ENCODE measurements at regions not wholly inside any gene's neighbourhood (a gene's known extent, or its start where the extent isn't known, plus 50 kb on each side); places are given as distances from the start of the nearest gene placed in this dataset.

DNA sequence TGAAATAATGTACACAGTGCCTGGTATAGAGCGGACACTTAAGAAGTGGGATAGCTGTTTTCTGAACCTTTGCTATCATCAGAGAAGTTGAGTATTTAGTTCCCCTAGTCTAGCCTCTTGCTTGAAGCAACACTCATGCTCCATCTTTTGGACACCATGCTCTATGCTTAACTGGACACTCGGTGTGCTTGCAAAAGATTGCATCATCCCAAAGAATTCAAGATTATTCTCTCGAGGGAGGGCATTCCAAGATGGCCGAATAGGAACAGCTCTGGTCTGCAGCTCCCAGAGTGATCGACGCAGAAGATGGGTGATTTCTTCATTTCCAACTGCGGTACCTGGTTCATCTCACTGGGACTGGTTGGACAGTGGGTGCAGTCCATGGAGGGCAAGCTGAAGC, 143.9 kb upstream of the FSHR start:
- DNase-seq: no peak

DNA sequence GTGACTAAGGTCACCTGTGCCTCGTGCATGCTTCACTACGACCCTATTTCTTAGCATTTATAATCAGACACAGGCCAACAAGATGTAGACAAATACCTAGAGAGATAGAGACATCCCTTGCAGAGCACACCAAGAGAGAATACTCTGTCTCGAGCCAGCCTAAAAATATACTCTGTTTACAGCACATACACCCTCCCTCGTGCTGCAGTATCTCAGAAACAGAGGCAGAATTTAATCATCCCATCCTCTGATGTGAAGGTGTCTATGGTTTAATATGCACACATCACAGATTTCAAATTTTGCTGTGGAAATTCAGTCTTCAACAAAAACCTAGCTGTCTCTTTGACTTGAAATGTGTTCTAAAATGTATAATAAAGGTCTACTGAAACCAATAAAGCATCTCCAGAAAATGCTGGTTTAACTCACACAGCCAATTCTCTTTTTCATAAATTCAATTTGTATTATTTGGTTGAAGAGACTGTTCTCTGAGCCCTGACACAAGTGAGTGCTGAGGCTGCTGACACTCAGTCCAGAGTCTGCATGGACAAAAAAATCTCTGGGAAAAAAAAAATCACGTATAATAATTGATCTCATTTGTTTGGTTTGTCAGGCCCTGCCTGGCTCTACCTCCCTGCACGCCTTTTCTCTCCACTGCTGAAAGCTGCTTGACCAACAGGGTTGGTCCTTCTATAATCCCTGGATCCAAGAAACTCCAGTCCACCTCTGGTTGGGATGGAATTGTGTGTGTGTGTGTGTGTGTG, 142.0 kb upstream of the FSHR start:
- DNase-seq: no peak

DNA sequence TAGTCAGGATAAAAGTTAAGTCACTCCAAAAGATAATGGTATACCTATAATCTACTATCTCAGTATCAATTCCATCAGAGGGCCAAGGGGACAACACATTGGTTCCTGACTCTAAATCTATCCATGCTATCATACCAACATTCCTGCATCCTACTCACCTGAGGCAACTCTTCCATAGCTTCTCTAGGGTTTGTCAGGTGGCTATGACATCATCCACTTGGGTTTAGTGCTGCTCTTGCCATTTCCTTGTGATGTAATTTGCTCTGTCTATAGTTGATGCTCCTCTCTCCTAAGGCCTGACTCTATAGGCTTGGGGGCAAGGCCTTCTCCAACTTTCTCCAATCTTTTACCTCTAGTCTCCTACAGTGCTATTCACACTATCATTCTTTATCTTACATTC, 139.9 kb upstream of the FSHR start:
- no peak for DNase-seq

DNA sequence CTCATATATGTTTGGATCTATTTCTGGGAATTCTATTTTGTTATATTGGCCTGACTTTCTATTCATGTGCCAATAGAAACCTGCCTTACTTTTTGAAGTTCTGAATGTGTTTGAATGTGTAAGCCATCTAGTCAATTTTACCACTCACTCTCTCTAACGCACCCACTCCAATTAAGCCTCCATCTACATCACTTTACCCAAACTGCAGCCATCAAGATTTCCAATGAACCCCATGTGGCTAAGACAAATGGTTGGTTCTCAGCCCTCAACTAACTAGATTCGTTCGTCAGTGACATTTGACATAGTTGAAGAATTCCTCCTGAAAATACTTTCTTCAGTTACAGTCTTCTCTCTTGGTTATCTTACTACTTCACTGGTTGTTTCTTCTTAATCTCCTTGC, 137.3 kb upstream of the FSHR start:
- DNase-seq: no peak

DNA sequence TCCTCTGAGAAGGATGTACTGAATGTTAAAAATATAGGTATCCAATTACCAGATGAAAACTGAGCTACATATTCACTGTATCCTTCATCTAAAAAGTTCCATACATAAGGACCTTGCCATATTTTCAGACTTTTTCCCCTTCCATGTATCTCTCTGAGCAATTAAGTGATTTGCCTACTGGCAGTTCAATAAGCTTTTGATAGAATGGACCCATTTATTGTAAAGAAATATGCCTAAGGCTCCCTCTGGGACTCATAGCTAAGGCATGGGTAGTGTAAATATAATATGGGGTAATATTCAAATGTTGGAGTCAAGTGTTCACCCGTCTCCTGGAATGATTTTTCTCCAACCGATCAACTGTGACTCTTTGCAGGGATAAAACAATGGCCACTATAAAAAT, 135.4 kb upstream of the FSHR start:
- no peak for DNase-seq

DNA sequence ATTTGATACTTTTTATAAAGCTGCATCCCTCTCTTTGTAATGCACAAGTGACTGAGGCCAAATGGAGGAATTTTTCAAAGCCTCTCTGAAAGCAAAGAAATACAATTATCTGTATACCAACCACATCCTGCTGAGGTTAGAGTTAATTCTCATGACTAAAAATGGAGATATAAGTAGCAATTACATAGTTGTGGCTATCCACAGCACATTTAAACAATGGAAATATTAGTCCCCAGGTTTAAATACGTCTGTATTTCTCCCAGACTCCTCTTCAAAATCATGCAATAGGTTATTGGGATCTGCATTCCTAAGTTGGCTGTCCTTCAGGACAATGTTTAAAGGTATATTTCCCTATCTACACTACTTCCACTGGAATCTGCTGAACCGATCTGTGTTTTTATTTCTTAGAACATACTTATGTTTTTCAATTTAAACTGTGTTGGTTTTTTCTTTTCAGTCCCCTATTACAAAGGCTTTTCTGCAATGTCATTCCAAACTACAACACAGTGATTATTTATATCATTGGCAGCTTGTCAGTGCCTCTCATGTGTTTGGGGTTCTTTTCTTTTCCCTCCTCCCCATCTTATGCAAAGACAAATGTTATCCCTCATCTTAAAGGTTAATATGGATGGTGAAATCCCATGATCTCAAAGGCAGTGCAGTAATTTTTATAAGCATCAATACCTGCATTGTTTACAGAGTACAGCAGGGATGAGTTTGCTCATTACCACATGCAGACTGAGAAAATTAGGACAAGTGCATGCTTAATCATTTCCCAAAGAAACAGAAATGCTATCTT, 134.8 kb upstream of the FSHR start:
- DNase-seq: no peak

DNA sequence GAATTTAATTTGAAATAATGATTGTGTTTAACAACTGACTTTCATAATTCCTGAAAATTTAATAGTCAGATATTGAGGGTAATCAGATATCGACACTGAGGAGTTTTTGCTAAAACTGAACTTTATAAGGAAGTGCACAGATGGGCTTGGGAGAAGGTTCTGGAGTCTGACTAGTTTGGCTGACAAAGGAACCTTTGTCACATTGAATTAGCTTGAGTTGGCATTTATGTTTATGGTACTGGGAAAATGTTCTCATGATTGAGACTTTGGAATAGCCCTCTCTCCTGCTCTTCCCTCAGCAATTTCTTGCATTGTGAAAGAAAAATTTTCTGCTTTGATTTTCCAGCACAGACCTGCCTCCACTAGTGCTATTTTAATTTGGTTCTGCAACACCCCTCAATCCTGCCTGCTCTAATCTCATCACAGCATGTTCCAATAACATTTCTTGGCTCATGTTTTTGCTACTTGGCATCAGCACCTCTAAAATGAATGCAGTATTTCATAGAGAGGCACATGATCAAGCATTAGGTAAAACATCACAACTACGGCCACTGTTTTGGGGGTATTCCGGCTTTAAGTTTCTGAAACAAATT, 133.9 kb upstream of the FSHR start:
- no peak for DNase-seq

DNA sequence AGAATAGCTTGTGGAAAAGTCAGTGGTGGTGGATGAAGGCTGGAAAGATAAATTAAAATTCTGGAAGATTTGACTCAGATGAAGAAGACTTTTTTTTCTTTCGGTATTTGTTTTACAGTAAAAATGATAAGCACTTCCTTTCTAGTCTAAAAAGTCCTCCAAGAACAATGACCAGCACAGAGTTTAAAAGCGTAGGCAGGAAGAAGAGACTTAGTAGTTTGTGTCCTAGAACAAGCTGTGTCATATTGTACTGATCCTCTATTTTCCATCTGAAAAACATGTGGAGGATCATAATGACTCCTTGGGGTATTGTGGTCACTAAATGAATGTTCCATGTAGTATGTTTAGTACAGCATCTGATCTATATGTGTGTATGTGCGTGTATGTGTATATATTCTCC, 132.4 kb upstream of the FSHR start:
- DNase-seq: no peak

DNA sequence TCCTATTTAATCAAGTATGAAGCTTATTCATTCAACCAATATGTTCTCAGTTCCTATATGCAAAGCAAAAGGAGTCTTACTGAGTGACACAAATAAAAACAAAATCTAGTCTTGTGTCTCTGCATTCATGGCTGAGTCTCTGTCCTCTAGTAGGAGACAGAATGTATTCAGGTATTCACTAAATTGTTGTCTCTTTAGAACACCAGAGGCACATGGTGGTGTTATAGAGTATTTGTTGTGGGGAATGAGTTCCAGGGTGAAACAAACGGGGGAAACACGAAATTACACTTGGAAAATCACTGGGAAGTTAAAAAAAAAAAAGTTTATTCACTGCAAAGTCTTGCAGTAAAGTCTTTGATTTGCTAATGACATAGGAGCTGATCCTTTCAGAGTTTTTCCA, 131.7 kb upstream of the FSHR start:
- DNase-seq: no peak

DNA sequence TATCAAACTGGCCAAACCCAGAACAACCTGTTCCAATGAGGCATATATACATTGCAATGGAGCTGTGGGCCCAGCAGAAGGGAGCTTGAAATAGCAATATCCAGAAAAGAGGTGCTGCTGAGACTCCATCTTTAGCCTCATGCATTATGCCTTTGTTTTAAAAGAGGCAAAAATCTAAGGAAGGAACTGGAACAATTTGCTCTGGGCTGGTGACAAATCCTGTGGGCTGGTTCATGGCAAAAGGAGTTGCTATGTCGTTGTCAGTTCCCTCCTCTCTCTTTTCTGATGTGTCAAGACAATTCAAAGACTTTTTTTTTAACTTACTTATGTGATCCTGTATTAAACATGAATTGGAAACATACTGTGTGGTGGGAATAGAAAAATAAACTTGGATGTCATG, 124.2 kb upstream of the FSHR start:
- DNase-seq: no peak

DNA sequence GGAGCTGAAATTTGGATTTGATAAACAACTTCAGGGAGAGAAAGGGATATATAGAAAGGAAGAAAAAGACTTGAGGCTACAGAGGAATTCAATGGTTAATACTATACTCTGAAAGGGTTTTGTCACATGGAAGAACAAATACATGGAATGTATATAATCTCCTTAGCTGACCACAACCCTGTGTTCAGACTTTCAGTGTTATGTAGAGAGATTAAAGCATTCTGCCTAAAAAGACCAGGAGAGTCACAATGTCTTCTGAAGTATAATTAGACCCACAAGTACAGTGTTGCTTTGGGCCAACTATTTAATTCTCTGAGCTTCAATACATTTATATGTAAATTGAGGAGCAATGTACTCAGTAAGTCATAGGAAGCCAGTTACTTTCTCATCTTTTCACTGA, 123.8 kb upstream of the FSHR start:
- no peak for DNase-seq

DNA sequence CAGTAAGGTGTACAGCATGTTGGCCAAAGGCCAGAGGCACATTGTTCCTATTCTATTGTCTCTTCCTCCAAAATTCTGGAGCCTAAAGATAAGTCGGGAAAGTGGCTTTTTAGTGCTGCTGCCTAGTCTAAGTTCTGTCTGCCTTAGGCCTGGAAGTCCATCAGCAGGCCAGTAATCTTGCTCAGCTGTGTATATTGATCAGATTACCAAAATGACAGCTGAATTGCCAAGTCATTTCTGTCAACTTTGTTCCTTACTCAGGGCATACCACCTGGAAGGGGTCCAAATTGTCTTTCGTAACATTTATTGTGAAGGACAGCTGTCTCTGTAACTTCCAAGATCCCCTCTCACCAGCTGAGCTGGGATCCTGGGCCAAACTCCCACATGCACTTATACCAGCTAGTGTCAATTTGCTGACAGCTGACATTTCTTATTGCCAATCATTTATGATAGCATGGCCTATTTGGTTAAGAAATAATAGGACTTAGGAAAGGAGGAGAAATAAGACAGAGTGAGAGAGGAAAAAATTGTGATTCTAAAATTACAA, 116.8 kb upstream of the FSHR start:
- no peak for DNase-seq

DNA sequence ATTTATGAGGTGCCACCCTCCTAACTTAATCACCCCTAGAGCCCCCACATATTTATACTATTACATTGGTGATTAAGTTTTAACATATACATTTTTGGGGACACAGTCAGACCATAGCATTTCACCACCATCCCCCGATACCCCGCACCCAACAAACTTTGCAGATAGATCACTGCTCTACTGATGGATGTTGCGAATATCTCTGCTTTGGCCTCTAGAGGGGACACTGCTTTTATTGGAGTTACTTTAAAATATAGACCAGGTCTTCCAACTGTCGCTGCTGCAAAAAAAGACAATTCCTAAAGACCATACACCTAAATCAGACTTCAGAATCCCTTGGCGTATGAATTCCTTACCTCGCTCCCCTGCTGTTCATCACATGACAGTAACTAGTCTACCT, 115.8 kb upstream of the FSHR start:
- DNase-seq: no peak

DNA sequence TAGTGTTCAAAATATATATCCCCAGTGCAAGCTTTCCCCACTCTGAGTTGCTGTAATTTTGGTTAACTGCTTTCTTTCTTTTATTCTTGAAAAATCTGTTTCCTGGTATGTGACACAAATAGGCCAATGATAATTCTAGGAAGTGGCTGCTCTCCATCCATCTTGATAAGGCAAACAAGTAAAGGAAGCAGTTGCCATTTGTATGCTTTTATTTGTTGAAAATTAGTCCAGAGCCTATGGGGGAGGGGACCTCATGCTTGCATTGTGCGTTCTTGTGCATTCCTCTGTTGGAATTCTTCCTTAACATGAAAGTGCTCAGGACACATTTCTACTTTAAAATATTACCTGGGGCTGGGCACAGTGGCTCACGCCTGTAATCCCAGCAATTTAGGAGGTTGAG, 111.2 kb upstream of the FSHR start:
- DNase-seq: no peak

DNA sequence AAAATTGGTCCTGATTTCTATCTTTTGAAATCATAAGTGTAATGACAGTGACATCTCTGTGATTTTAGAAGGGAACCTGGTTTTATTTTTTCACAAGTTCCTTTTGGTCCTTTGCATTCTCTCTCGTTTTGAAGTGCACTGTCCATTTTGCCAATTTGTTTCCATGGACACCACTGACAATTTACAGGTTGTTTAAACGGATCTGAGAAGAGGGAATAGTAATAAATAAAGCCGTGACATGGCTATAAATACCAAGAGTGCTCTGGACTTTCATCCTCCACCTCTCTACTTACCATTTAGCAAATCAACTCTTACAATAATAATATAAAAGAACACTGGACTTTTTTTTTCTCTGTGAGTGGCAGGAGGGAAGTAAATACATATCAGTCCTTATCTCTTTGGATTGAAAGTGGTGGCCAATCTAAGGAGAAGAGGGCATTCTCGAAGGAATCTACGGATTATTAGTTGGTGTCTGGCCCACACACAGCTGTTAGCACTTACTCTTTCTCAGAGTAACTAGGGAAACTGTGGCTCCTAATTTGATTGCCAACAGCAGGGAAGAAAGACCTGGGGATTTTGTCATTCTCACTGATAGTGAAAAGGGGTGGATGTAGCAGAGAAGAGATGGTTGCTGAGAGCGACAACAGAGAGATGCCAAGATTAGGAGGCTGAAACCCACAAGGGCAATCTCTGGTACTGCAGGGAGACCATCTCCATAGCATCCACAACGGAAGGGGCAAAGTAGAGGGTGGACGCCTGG, 108.7 kb upstream of the FSHR start:
- peak; percentile 34 for DNase-seq

DNA sequence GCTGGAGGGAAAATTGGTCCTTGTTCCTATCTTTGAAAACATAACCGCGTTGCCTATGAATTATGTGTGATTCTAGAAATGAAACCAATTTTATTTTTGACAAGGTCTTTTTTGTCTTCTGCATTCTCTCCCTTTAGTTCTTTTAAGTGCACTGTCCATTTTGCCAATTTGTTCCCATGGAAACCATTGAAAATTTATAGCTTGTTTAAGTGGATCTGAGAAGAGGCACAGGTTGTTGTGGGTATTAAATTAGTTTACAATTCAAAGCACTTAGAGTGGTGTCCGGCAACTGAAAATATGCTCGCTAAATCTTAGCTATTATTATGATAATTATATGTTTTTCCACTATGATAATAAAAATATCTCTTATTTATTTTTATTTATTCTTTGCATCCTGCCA, 107.5 kb upstream of the FSHR start:
- peak; percentile 77 for DNase-seq

DNA sequence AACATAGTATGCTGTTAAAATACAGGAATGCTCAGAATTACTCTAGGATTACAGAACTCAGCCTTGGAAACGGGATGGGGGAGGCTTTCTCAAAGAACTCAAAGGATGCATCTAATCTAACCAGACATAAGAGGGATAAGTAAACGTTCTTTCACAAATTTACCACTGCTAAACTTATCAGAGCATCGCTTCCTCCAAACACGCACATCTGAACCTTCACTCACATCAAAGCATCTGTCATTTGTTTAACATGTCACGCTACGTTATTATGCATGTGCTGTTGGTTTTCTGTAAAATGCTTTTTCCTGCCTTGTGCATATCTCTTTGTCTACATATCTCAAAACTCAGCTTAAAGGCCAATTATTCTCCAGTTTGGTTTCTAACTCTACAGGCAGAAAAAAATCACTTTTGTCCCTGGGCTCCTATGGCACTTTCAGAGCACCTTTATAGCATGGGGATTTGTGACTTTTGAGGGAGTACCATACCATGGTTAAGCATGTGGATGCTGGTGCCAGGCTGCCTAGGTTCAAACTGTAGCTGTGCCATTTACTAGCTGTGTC, 106.7 kb upstream of the FSHR start:
- peak; percentile 45 for DNase-seq

DNA sequence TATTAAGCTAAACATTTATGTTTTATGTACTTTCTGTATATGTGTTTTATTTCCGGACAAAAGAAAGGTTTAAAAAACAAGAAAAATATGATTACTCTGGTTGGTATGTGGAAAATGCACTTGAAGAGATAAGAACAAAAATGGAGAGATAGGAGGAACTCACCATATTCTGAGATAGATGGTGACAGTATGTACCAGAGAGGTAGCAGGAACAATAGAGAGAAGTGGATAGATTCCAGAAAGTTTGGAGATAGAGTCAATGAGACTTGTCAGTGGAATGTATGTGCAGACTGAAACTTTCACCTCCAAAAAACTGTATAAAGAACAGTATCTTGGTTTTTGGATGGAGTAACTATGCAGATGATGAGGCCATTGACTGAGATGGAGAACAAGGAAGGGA, 105.6 kb upstream of the FSHR start:
- DNase-seq: no peak

DNA sequence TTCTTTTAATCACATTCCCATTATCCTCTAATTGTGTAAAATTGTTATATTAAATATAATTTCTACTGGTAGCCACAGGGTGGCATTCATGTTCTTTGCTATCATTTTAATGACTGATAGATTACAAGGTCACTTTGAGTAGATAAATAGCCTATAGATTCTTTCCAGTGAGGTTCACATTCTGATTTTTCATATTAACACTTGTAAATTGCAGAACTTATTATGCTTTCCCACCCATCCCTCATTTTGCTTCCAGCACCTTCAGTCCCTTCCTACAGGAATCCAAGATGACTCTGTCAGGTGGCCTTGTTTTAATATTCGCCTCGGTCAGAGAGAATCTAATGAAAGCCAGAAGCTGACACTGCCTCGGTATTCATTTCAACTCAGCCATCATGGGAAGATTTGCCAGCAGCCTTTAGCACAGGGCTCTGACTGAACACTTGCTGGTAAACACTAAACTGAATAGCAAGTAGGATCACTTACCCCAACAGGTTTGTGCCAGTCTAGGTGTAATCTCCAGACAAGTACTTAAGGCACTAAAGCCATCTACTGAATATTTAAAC, 101.2 kb upstream of the FSHR start:
- peak; percentile 62 for DNase-seq

DNA sequence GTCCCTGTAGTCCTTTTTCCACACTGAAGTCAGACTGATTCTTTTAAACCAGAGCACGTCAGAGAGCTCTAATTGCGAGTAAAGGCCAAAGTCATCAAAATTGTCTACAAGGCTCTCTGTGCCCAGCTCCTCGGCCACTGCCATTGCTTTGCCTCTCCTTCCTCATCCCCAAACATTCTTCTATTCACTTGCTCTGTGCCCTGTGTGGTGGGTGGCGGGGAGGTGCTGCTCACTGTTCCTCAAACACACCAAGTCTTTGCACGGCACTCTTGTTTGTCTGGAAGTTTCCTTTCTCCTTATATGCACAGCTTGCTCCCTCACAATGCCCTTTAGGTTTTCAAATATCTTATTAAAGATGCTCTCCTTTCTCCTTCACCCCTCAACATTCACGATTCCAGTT, 100.1 kb upstream of the FSHR start:
- no peak for DNase-seq

DNA sequence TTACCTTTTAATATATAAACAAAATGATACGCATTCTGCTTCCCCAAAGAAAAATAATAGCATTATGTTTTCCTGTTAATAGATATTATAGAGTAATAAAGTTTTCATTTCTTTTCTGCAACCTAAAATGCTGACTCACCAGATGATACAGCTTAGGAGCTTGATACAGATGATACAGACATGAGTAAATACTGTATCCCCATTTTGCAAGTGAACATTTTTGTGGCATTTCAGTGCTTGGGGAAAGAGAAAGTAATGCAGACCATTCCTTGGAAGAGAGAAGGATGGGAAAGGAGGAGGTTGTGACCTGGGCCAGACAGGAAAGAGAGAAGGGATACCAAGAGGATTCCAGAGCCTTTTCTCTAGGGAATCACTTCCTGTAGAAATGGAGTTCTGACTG, 97.5 kb upstream of the FSHR start:
- no peak for DNase-seq

DNA sequence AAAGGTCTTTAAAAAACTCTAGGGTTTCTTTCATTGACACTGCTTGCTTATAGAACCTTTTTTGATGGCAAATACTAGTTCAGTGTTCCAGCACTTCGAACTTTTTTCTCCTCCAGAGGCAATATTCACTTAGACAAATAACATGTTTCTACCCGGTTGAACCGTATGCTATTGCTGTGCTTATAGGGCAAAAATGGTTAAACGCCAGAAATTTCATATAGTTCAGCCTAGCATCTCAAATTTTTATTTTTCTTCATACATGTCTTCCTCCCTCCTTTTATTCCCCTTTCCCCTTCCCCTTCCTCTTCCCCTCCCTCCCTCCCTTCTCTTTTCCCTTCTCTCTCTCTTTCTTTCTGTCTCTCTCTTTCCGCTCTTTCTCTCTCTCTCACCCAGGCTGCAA, 96.9 kb upstream of the FSHR start:
- no peak for DNase-seq

DNA sequence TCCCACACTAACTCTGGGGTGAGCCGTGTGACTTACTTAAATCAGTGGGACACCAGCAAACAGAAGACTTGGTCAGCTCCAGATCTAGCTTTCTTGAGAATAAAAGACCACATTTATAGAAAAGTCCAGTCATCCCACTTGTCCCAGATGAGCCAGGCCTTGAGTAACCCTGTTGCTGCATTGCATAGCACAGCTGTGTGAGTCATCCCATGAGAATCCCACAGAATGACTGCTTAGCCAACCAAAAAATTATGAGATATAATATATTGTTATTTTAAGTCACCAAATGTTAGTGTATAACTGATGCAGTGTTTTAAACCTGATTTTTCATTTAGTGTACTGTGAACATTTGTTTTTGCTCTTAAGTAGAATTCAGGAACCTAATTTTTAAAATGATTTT, 94.2 kb upstream of the FSHR start:
- no peak for DNase-seq

Measured in NCI-H748 treated with DMSO at 0.1 percent for 48 hours (cell line).